IMR-90 (cell line): ENCODE measurements at regions not wholly inside any gene's neighbourhood (a gene's known extent, or its start where the extent isn't known, plus 50 kb on each side); places are given as distances from the start of the nearest gene placed in this dataset.
"Not testable (repeated sequence)": the region's sequence is repeated elsewhere in the genome, so short reads cannot be mapped to it uniquely, and the experiment has no call there.

Experiments
- ATAC-seq: fragments of 200-7000 bp; cut with Tn5 transposase; 2 replicates; pipeline ENCODE4 v1.9.1; 2020; ENCODE audit warnings: low read depth, mild to moderate bottlenecking, moderate library complexity
- BruUV-seq: library from RNA; stranded (reverse); fragments of 400-500 nt; replicated peaks from 2 replicates; lab custom pipeline; 2021; lab: Mats Ljungman, UMichigan
- CTCF ChIA-PET: fragments of 300-600 bp; formaldehyde crosslinking; extraction: SDS; loops from one replicate; lab custom pipeline; 2021; ENCODE audit warnings: antibody characterized with exemption; lab: Yijun Ruan, JAX
- POLR2A ChIA-PET: fragments of 300-600 bp; sonication (Branson Sonifier 250); formaldehyde crosslinking; loops from one replicate; lab custom pipeline; 2022; ENCODE audit warnings: antibody characterized with exemption; ENCODE audit not compliant: unreplicated experiment; lab: Charles Lee
- DNase-seq: peaks from one replicate; pipeline ENCODE4 v3.0.0; 2013
- H2AFZ ChIP-seq: replicated peaks from 2 replicates; pipeline ENCODE3; 2013; ENCODE audit warnings: low read length, mild to moderate bottlenecking; ENCODE audit not compliant: poor library complexity
- H2AK5ac ChIP-seq: 2 replicates; pipeline ENCODE4 v1.6.1; 2013; ENCODE audit warnings: low read depth, low read length, inconsistent platforms
- H2AK9ac ChIP-seq: replicated peaks from 2 replicates; pipeline ENCODE3; 2013; ENCODE audit warnings: mild to moderate bottlenecking, low read depth, low read length, moderate library complexity; ENCODE audit not compliant: poor library complexity
- H2BK120ac ChIP-seq: 2 replicates; pipeline ENCODE4 v1.6.1; 2013; ENCODE audit warnings: low read depth, low read length, inconsistent platforms
- H2BK15ac ChIP-seq: 3 replicates; pipeline ENCODE4 v1.6.1; 2013; ENCODE audit warnings: low read depth, low read length, inconsistent platforms
- H2BK20ac ChIP-seq: 2 replicates; pipeline ENCODE4 v1.6.1; 2013; ENCODE audit warnings: low read depth, mild to moderate bottlenecking, inconsistent platforms, low read length, moderate library complexity
- H2BK5ac ChIP-seq: 2 replicates; pipeline ENCODE4 v1.6.1; 2013; ENCODE audit warnings: mild to moderate bottlenecking, low read depth, low read length, inconsistent platforms; ENCODE audit not compliant: poor library complexity, severe bottlenecking
- H3K14ac ChIP-seq: replicated peaks from 2 replicates; pipeline ENCODE4 v1.6.1; 2013; ENCODE audit warnings: low read depth, low read length, inconsistent platforms
- H3K18ac ChIP-seq: 2 replicates; pipeline ENCODE4 v1.6.1; 2013; ENCODE audit warnings: low read depth, low read length, control low read depth
- H3K23ac ChIP-seq: 2 replicates; pipeline ENCODE4 v1.6.1; 2013; ENCODE audit warnings: low read depth, low read length, inconsistent platforms
- H3K27ac ChIP-seq: 2 replicates; pipeline ENCODE4 v1.5.1; 2013; ENCODE audit warnings: mild to moderate bottlenecking, control low read depth, low read length; ENCODE audit not compliant: insufficient read depth
- H3K27me3 ChIP-seq: 2 replicates; pipeline ENCODE4 v1.6.1; 2013; ENCODE audit warnings: low read length; ENCODE audit not compliant: control insufficient read depth, insufficient read depth
- H3K36me3 ChIP-seq: 2 replicates; pipeline ENCODE4 v1.6.1; 2013; ENCODE audit warnings: low read length, mixed read lengths; ENCODE audit not compliant: control insufficient read depth, insufficient read depth
- H3K4ac ChIP-seq: 2 replicates; pipeline ENCODE4 v1.6.1; 2013; ENCODE audit warnings: low read depth, low read length, inconsistent platforms
- H3K4me1 ChIP-seq: 2 replicates; pipeline ENCODE4 v1.6.1; 2013; ENCODE audit warnings: low read length, mixed read lengths; ENCODE audit not compliant: control insufficient read depth, insufficient read depth
- H3K4me2 ChIP-seq: 2 replicates; pipeline ENCODE4 v1.6.1; 2013; ENCODE audit warnings: low read depth, mild to moderate bottlenecking, control low read depth, low read length, moderate library complexity
- H3K4me3 ChIP-seq: 2 replicates; pipeline ENCODE4 v1.5.1; 2013; ENCODE audit warnings: low read depth, mild to moderate bottlenecking, control low read depth, low read length, moderate library complexity; ENCODE audit not compliant: insufficient read depth
- H3K56ac ChIP-seq: 2 replicates; pipeline ENCODE4 v1.6.1; 2013; ENCODE audit warnings: low read length, inconsistent platforms; ENCODE audit not compliant: insufficient read depth; ENCODE audit errors: extremely low read depth
- H3K79me1 ChIP-seq, 2 experiments: 2 replicates each; pipeline ENCODE4 v1.6.1; 2013; ENCODE audit warnings: low read length in 2 of 2, inconsistent platforms in 1 of 2, low read depth in 1 of 2
- H3K9ac ChIP-seq: 2 replicates; pipeline ENCODE4 v1.6.1; 2013; ENCODE audit warnings: low read depth, low read length, control low read depth
- H3K9me1 ChIP-seq: 2 replicates; pipeline ENCODE4 v1.6.1; 2013; ENCODE audit warnings: low read length, inconsistent platforms; ENCODE audit not compliant: insufficient read depth
- H3K9me3 ChIP-seq: 2 replicates; pipeline ENCODE4 v1.6.1; 2013; ENCODE audit warnings: low read length; ENCODE audit not compliant: control insufficient read depth, insufficient read depth
- H4K20me1 ChIP-seq: 2 replicates; pipeline ENCODE4 v1.6.1; 2013; ENCODE audit warnings: low read length, inconsistent platforms; ENCODE audit not compliant: insufficient read depth
- H4K5ac ChIP-seq: 2 replicates; pipeline ENCODE4 v1.6.1; 2013; ENCODE audit warnings: mild to moderate bottlenecking, low read depth, low read length, control low read depth
- H4K8ac ChIP-seq, 2 experiments: 2 replicates each; pipeline ENCODE4 v1.6.1; 2013; ENCODE audit warnings: low read depth in 2 of 2, low read length in 2 of 2, control low read depth in 1 of 2, inconsistent platforms in 1 of 2
- H4K91ac ChIP-seq: 2 replicates; pipeline ENCODE4 v1.6.1; 2013; ENCODE audit warnings: low read depth, low read length, inconsistent platforms; ENCODE audit not compliant: insufficient read depth
- CTCF ChIP-seq: conservative IDR thresholded peaks from 2 replicates; pipeline ENCODE4 v1.5.1; 2012; ENCODE audit warnings: mild to moderate bottlenecking, low read depth, low read length, improper control_type of control experiment
- whole genome bisulfite sequencing, 2 experiments: methylation state at CpG; one replicate each; pipeline versions ENCODE4 v1.1.5 to v1.1.7; 2013; ENCODE audit warnings: missing lambda C conversion rate in 2 of 2; ENCODE audit not compliant: insufficient read length in 1 of 2; ENCODE audit errors: extremely low coverage in 2 of 2; 5-methylcytosine and 5-hydroxymethylcytosine counted together
- dilution Hi-C: fragments of 300-500 bp; cut with HindIII; formaldehyde crosslinking; loops from one replicate; pipeline ENCODE4 v1.14.3; 2018; ENCODE audit warnings: low sequenced_read_pairs; ENCODE audit not compliant: unreplicated experiment
- in situ Hi-C: fragments of 300-500 bp; cut with MboI; formaldehyde crosslinking; loops from 3 replicates; pipeline ENCODE4 v1.14.3; 2019; ENCODE audit warnings: low sequenced_read_pairs, inconsistent platforms, mixed read lengths
- intact Hi-C: fragments of 100-400 bp; cut with micrococcal nuclease; formaldehyde crosslinking; loops from 2 replicates; pipeline ENCODE4 v1.10.0; 2022

- H3K9me1 ChIP-seq, intact Hi-C loops, H2AK5ac ChIP-seq, H3K4ac ChIP-seq, H2BK120ac ChIP-seq, H3K27ac ChIP-seq, H4K91ac ChIP-seq, H4K5ac ChIP-seq, H3K23ac ChIP-seq, H3K79me1 ChIP-seq, H2AFZ ChIP-seq, POLR2A ChIA-PET, in situ Hi-C loops, H3K14ac ChIP-seq, H3K18ac ChIP-seq, H3K4me3 ChIP-seq, H3K4me1 ChIP-seq, BruUV-seq, H3K9me3 ChIP-seq, H4K20me1 ChIP-seq, H3K36me3 ChIP-seq, dilution Hi-C loops, H4K8ac ChIP-seq, H2BK5ac ChIP-seq, H3K56ac ChIP-seq, H3K4me2 ChIP-seq, H3K27me3 ChIP-seq, H2BK20ac ChIP-seq, H2AK9ac ChIP-seq, CTCF ChIA-PET, H3K9ac ChIP-seq, H2BK15ac ChIP-seq: not testable (repeated sequence)
- ATAC-seq (peak; percentile 78), DNase-seq (peak; percentile 7)
- TF ChIP-seq CTCF, result peak; percentile 25; the same call in 1 of the 2 replicates
- WGBS, 2 experiments, result 29% methylated on average over 4 of the region's 18 CpGs; no CpG with 5 or more reads in 1 of the 2 experiments
Measured at GRCh38 chr11:134941936-134942600, 530.0 kb upstream of the B3GAT1 start.
